ENCODE measurements at regions not wholly inside any gene's neighbourhood (a gene's known extent, or its start where the extent isn't known, plus 50 kb on each side); places are given as distances from the start of the nearest gene placed in this dataset.
"Not testable (repeated sequence)": the region's sequence is repeated elsewhere in the genome, so short reads cannot be mapped to it uniquely, and the experiment has no call there.

GRCh38 chr3:11739706-11740105 lies 96.0 kb upstream of the VGLL4 start:
- no peak for DNase-seq

GRCh38 chr3:11739123-11739522 lies 95.4 kb upstream of the VGLL4 start:
- no peak for DNase-seq

GRCh38 chr3:11737742-11738141 lies 94.0 kb upstream of the VGLL4 start:
- DNase-seq: no peak

GRCh38 chr3:11736136-11736833 lies 92.6 kb upstream of the VGLL4 start:
- no peak for DNase-seq

GRCh38 chr3:11735638-11736037 lies 91.9 kb upstream of the VGLL4 start:
- no peak for DNase-seq

GRCh38 chr3:11735111-11735510 lies 91.4 kb upstream of the VGLL4 start:
- DNase-seq: not testable (repeated sequence)

GRCh38 chr3:11733914-11734313 lies 90.2 kb upstream of the VGLL4 start:
- DNase-seq: no peak

GRCh38 chr3:11727207-11727606 lies 83.5 kb upstream of the VGLL4 start:
- no peak for DNase-seq

- no peak for DNase-seq
These were observed 82.4 kb upstream of the VGLL4 start for GRCh38 chr3:11726146-11726545.

- DNase-seq: not testable (repeated sequence)
These were observed 81.6 kb upstream of the VGLL4 start for GRCh38 chr3:11725340-11725641.

- DNase-seq: no peak
These were observed 81.1 kb upstream of the VGLL4 start for GRCh38 chr3:11724615-11725339.

- no peak for DNase-seq
These were observed 77.8 kb upstream of the VGLL4 start for GRCh38 chr3:11721479-11721878.

GRCh38 chr3:11720917-11721411 lies 77.2 kb upstream of the VGLL4 start:
- DNase-seq: no peak

GRCh38 chr3:11720304-11720898 lies 76.7 kb upstream of the VGLL4 start:
- DNase-seq: peak; percentile 85

- peak; percentile 81 for DNase-seq
These were observed 75.9 kb upstream of the VGLL4 start for GRCh38 chr3:11719406-11720303.

GRCh38 chr3:11718637-11719405 lies 75.1 kb upstream of the VGLL4 start:
- peak; percentile 71 for DNase-seq

GRCh38 chr3:11717768-11718636 lies 74.3 kb upstream of the VGLL4 start:
- DNase-seq: peak; percentile 77

GRCh38 chr3:11717301-11717700 lies 73.6 kb upstream of the VGLL4 start:
- DNase-seq: no peak

- DNase-seq: no peak
These were observed 73.0 kb upstream of the VGLL4 start for GRCh38 chr3:11716573-11717290.

- DNase-seq: no peak
These were observed 69.5 kb upstream of the VGLL4 start for GRCh38 chr3:11713171-11713570.
